Right atrium auricular region (tissue), 2 donors: ENCODE measurements at regions not wholly inside any gene's neighbourhood (a gene's known extent, or its start where the extent isn't known, plus 50 kb on each side); places are given as distances from the start of the nearest gene placed in this dataset.

ENCODE experiments used
- DNase-seq: peaks from one replicate; pipeline ENCODE4 v3.0.0-alpha.2; 2019; ENCODE audit warnings: low spot score
- H3K27ac ChIP-seq, 2 donors: fragments of 200-600 bp; sonication (generic); 1 replicate in 1 of 2; 2 replicates in 1 of 2; pipeline ENCODE4 v1.5.1; 2016 to 2019
- H3K27me3 ChIP-seq, 2 donors: fragments of 200-600 bp; sonication (generic); one replicate each; pipeline versions ENCODE4 v1.5.1 to v1.6.0; 2017 to 2019
- H3K36me3 ChIP-seq: fragments of 200-600 bp; sonication (generic); one replicate; pipeline ENCODE4 v1.5.1; 2016
- H3K4me1 ChIP-seq, 2 donors: fragments of 200-600 bp; sonication (generic); one replicate each; pipeline versions ENCODE4 v1.5.1 to v1.6.0; 2017 to 2019
- H3K4me3 ChIP-seq, 2 donors: fragments of 200-600 bp; sonication (generic); 1 replicate in 1 of 2; 2 replicates in 1 of 2; pipeline ENCODE4 v1.5.1; 2017 to 2019; ENCODE audit warnings: mild to moderate bottlenecking in 1 of 2, moderate library complexity in 1 of 2
- H3K9me3 ChIP-seq, 2 donors: fragments of 200-600 bp; sonication (generic); one replicate each; pipeline ENCODE4 v1.5.1; 2019
- CTCF ChIP-seq, 2 donors: fragments of 200-600 bp; sonication (generic); IDR thresholded peaks; one replicate each; pipeline ENCODE4 v1.5.1; 2019; ENCODE audit warnings: antibody characterized with exemption in 2 of 2

DNA sequence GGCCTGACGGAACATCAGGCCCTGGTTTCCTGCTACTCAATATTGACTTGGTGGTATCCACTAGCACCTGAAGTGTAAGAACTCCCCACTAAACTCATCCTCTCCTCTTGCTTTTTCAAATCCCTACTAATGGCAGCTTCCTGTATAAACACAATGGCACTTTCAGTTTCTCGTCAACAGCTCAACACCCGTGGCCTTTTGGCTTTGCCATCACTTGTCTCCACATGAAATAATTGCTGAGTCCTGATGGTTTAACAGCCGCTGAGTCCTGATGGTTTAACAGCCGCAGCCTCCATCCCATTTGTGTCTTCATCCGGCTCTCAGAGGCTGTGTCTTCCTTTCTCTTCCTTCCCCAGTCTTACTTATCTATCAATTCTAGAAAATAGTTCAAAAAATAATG lies 261.4 kb upstream of the PITRM1 start:
- TF ChIP-seq CTCF (IDR thresholded peaks at IDR 0.05) = no peak
- Histone ChIP-seq H3K27ac (no peak overlapping the region), H3K36me3 (no peaks in the 10 kb centered on the region), H3K4me1 (peaks cover 0 to 6% of the 10 kb centered on the region in 2 donors), H3K9me3 (peaks cover 0 to 6% of the 10 kb centered on the region in 2 donors), H3K27me3 (no peaks in the 10 kb centered on the region), H3K4me3 (no peak overlapping the region)
- DNase-seq = peak; percentile 4

GRCh38 chr10:3433131-3433530 lies 260.5 kb upstream of the PITRM1 start:
- DNase-seq = no peak
- Histone ChIP-seq H3K9me3 (no peaks in the 10 kb centered on the region), H3K4me3 (no peak overlapping the region), H3K4me1 (peaks cover 0 to 6% of the 10 kb centered on the region in 2 donors), H3K27ac (no peak overlapping the region), H3K36me3 (no peaks in the 10 kb centered on the region), H3K27me3 (no peaks in the 10 kb centered on the region)
- no peak for TF ChIP-seq CTCF (IDR thresholded peaks at IDR 0.05)

DNA sequence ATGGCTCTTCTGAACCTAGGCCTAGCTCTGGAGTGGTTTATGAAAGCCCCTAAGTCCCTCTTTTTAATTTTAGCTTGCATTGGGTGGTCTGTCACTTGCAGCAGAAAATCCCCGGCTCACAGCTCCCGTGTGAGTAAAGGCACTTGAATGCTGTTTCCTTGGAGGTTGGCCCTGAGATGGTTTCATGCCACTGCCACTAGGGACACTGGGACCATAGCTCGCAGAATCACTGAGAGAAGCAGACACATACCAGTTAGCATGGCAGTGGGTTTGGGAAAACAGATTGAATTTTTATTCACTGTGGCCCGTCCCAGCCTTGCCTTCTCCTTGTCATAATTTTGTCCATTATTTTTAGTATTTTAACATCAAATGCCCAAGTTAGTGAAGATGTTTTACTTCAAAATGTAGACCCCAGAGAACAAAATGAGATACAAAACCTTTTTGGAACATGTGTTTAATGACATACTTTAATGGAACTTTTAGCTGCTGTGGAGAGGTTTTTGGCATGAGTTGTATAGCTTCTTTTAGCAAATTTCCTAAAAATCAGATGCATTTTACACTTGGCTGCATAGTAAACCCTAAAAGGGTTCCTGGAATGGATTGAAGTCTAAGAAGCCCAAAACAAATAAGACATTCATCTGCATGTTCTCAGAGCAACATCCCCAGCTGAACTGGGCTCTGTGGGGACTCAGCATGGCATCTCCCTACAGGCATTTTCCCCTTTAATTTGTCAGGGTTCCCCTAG lies 259.7 kb upstream of the PITRM1 start:
- no peak for DNase-seq
- no peak overlapping the region for H3K27ac ChIP-seq
- no peaks in the 10 kb centered on the region for H3K27me3 ChIP-seq
- H3K36me3 ChIP-seq = no peaks in the 10 kb centered on the region
- peaks cover 0 to 9% of the 10 kb centered on the region in 2 donors for H3K4me1 ChIP-seq
- no peaks in the 10 kb centered on the region for H3K9me3 ChIP-seq
- H3K4me3 ChIP-seq = no peak overlapping the region
- no peak for TF ChIP-seq CTCF (IDR thresholded peaks at IDR 0.05)

DNA sequence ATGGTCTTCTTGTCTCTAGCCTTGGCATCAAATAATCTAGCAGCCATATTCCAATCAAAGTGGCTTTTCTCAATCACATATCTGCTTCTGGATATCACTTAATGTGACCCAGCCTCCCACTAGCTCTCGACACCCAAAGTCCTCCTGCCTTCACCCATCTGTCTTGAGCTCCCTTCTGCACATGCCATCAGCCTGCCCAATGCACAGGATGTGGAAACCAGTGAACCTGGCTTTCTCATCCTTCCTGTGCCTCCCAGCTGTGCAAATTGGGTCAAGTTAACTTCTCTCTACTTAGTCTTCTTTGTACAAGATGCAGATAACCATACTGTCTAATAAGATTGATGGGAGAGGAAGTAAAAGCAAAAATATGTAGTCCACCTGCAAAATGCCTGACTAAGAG lies 257.9 kb upstream of the PITRM1 start:
- Histone ChIP-seq H3K27me3 (no peaks in the 10 kb centered on the region), H3K4me3 (no peak overlapping the region), H3K4me1 (peaks cover 0 to 21% of the 10 kb centered on the region in 2 donors), H3K36me3 (no peaks in the 10 kb centered on the region), H3K27ac (no peak overlapping the region), H3K9me3 (no peaks in the 10 kb centered on the region)
- no peak for TF ChIP-seq CTCF (IDR thresholded peaks at IDR 0.05)
- DNase-seq = no peak

GRCh38 chr10:3429676-3430075 lies 257.1 kb upstream of the PITRM1 start:
- H3K4me1 ChIP-seq = peaks cover 0 to 30% of the 10 kb centered on the region in 2 donors
- TF ChIP-seq CTCF (IDR thresholded peaks at IDR 0.05) = no peak
- DNase-seq = peak; percentile 56
- no peak overlapping the region for H3K27ac ChIP-seq
- no peaks in the 10 kb centered on the region for H3K9me3 ChIP-seq
- H3K4me3 ChIP-seq = no peak overlapping the region
- no peaks in the 10 kb centered on the region for H3K36me3 ChIP-seq
- no peaks in the 10 kb centered on the region for H3K27me3 ChIP-seq

- peaks cover 0 to 38% of the 10 kb centered on the region in 2 donors for H3K4me1 ChIP-seq
- H3K9me3 ChIP-seq = no peaks in the 10 kb centered on the region
- no peak overlapping the region for H3K4me3 ChIP-seq
- H3K36me3 ChIP-seq = no peaks in the 10 kb centered on the region
- no peaks in the 10 kb centered on the region for H3K27me3 ChIP-seq
- TF ChIP-seq CTCF (IDR thresholded peaks at IDR 0.05) = no peak
- H3K27ac ChIP-seq = no peak overlapping the region
- DNase-seq = no peak
Measured at GRCh38 chr10:3428826-3429225, 256.2 kb upstream of the PITRM1 start.
